Neuronal stem cell (in vitro differentiated cells): ENCODE measurements at regions not wholly inside any gene's neighbourhood (a gene's known extent, or its start where the extent isn't known, plus 50 kb on each side); places are given as distances from the start of the nearest gene placed in this dataset.

Source experiments
- DNase-seq: peaks from one replicate; pipeline ENCODE4 v3.0.0-alpha.2; 2013; ENCODE audit warnings: low spot score
- H2AFZ ChIP-seq: one replicate; pipeline ENCODE4 v1.6.1; 2013; ENCODE audit warnings: mild to moderate bottlenecking, low read length, inconsistent platforms
- H2AK5ac ChIP-seq: 2 replicates; pipeline ENCODE4 v1.6.1; 2013; ENCODE audit warnings: low read depth, mild to moderate bottlenecking, inconsistent platforms, low read length, moderate library complexity, mixed read lengths
- H2BK120ac ChIP-seq: 2 replicates; pipeline ENCODE4 v1.6.1; 2013; ENCODE audit warnings: low read depth, mild to moderate bottlenecking, inconsistent platforms, low read length, moderate library complexity, mixed read lengths
- H2BK12ac ChIP-seq: one replicate; pipeline ENCODE4 v1.6.1; 2013; ENCODE audit warnings: low read length, inconsistent platforms
- H2BK15ac ChIP-seq: 2 replicates; pipeline ENCODE4 v1.6.1; 2013; ENCODE audit warnings: mild to moderate bottlenecking, low read length, inconsistent platforms, mixed read lengths
- H2BK5ac ChIP-seq: one replicate; pipeline ENCODE4 v1.6.1; 2013; ENCODE audit warnings: inconsistent platforms, mild to moderate bottlenecking, low read length, moderate library complexity
- H3K14ac ChIP-seq: one replicate; pipeline ENCODE4 v1.6.1; 2013; ENCODE audit warnings: low read length, inconsistent platforms
- H3K18ac ChIP-seq: 2 replicates; pipeline ENCODE4 v1.6.1; 2013; ENCODE audit warnings: low read length, inconsistent platforms
- H3K23ac ChIP-seq: 2 replicates; pipeline ENCODE4 v1.6.1; 2013; ENCODE audit warnings: low read depth, mild to moderate bottlenecking, mixed read lengths, low read length, inconsistent platforms; ENCODE audit not compliant: poor library complexity
- H3K27ac ChIP-seq: replicated peaks from 3 replicates; pipeline ENCODE4 v1.5.1; 2013; ENCODE audit warnings: low read length, inconsistent platforms
- H3K27me3 ChIP-seq, 3 experiments: 2 replicates each; pipeline ENCODE4 v1.6.1; 2013; ENCODE audit warnings: low read length in 3 of 3, mild to moderate bottlenecking in 2 of 3, inconsistent platforms in 1 of 3, low read depth in 1 of 3, mixed read lengths in 1 of 3, moderate library complexity in 1 of 3; ENCODE audit not compliant: control insufficient read depth in 3 of 3, insufficient read depth in 3 of 3
- H3K36me3 ChIP-seq, 2 donors: replicated peaks in 1 of 2; 2 replicates each; pipeline ENCODE4 v1.6.1; 2013; ENCODE audit warnings: low read length in 2 of 2; ENCODE audit not compliant: control insufficient read depth in 2 of 2, insufficient read depth in 2 of 2
- H3K4ac ChIP-seq: 2 replicates; pipeline ENCODE4 v1.6.1; 2013; ENCODE audit warnings: inconsistent platforms, mild to moderate bottlenecking, low read length, moderate library complexity
- H3K4me1 ChIP-seq, 2 donors: 1 replicate in 1 of 2; 2 replicates in 1 of 2; pipeline ENCODE4 v1.6.1; 2013; ENCODE audit warnings: low read length in 2 of 2, low read depth in 1 of 2; ENCODE audit not compliant: control insufficient read depth in 2 of 2, insufficient read depth in 1 of 2
- H3K4me2 ChIP-seq: one replicate; pipeline ENCODE4 v1.6.1; 2013; ENCODE audit warnings: mild to moderate bottlenecking, low read length, inconsistent platforms; ENCODE audit not compliant: insufficient read depth, poor library complexity, severe bottlenecking
- H3K4me3 ChIP-seq, 2 donors: 2 replicates each; pipeline ENCODE4 v1.5.1; 2013; ENCODE audit warnings: low read length in 2 of 2, mild to moderate bottlenecking in 2 of 2, inconsistent platforms in 1 of 2, moderate library complexity in 1 of 2
- H3K79me1 ChIP-seq: one replicate; pipeline ENCODE4 v1.6.1; 2013; ENCODE audit warnings: low read depth, mild to moderate bottlenecking, inconsistent platforms, low read length, moderate library complexity
- H3K9ac ChIP-seq: one replicate; pipeline ENCODE4 v1.6.1; 2013; ENCODE audit warnings: mild to moderate bottlenecking, low read depth, low read length, inconsistent platforms; ENCODE audit not compliant: poor library complexity
- H3K9me3 ChIP-seq, 2 donors: replicated peaks in 1 of 2; 2 replicates each; pipeline versions ENCODE3 to v1.6.1; 2013; ENCODE audit warnings: low read length in 2 of 2, mild to moderate bottlenecking in 2 of 2, inconsistent platforms in 1 of 2, low read depth in 1 of 2, mixed read lengths in 1 of 2, moderate library complexity in 1 of 2; ENCODE audit not compliant: control insufficient read depth in 2 of 2, insufficient read depth in 1 of 2
- H4K8ac ChIP-seq: one replicate; pipeline ENCODE4 v1.6.1; 2013; ENCODE audit warnings: low read depth, mild to moderate bottlenecking, inconsistent platforms, low read length, moderate library complexity
- H4K91ac ChIP-seq: one replicate; pipeline ENCODE4 v1.6.1; 2013; ENCODE audit warnings: low read length, low read depth, mild to moderate bottlenecking, inconsistent platforms; ENCODE audit not compliant: poor library complexity
- WGBS, 2 donors: extraction: QIAGEN DNeasy Blood & Tissue Kit; methylation state at CpG; one replicate each; pipeline ENCODE4 v1.1.7; 2013; ENCODE audit warnings: missing lambda C conversion rate in 2 of 2, mixed read lengths in 1 of 2; ENCODE audit not compliant: insufficient read length in 2 of 2, insufficient replicate concordance in 1 of 2; ENCODE audit errors: extremely low coverage in 2 of 2; 5-methylcytosine and 5-hydroxymethylcytosine counted together

DNA sequence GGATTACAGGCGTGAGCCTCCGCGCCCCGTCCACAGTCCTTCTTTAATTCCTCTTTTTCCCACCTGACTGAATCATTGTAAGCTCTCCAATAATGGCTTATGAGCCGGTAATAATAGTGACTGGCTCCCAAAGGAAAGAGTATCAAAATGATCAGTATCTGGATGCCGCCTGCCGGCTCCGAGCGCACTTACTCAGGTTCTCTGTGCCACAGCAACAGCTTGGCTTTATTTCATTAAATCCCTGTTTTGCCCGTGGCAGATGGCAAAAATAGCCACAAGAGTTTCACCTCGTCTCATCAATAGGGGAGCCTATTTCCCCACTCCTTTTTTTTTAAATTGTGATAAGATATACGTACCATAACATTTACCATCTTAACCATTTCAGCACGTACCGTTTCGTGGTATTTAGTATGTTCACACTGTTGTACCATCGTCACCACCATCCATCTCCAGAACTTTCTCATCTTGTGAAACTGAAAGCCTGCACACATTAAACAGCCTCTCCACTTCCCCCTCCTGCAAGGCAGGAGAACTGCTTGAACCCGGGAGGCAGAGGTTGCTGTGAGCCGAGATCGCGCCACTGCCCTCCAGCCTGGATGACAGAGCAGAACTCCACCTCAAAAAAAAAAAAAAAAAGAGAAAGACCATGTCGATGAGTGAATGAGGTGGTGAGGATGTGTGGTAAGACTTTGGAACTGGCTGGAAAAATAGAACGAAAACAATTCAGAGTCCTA lies 80.7 kb upstream of the DLG1 start:
- whole genome bisulfite sequencing, 2 donors, result no CpG with 5 or more reads among the region's 22 CpGs
- Histone ChIP-seq H2BK12ac (no peak overlapping the region), H4K8ac (no peak overlapping the region), H3K14ac (no peak overlapping the region), H3K9me3 (no peaks in the 10 kb centered on the region), H4K91ac (no peak overlapping the region), H3K4me3 (no peak overlapping the region), H2BK120ac (no peak overlapping the region), H3K9ac (no peak overlapping the region), H3K27me3 (peaks cover 0 to 7% (median 0%) of the 10 kb centered on the region in 3 experiments), H2BK15ac (no peak overlapping the region), H3K36me3 (no peaks in the 10 kb centered on the region), H2AFZ (no peak overlapping the region), H3K4ac (no peak overlapping the region), H3K27ac (no peak overlapping the region), H3K4me2 (no peak overlapping the region), H3K23ac (no peak overlapping the region), H2BK5ac (no peak overlapping the region), H3K18ac (no peak overlapping the region), H3K4me1 (peaks cover 0 to 10% of the 10 kb centered on the region in 2 donors), H2AK5ac (no peak overlapping the region), H3K79me1 (no peaks in the 10 kb centered on the region)
- no peak for DNase-seq

DNA sequence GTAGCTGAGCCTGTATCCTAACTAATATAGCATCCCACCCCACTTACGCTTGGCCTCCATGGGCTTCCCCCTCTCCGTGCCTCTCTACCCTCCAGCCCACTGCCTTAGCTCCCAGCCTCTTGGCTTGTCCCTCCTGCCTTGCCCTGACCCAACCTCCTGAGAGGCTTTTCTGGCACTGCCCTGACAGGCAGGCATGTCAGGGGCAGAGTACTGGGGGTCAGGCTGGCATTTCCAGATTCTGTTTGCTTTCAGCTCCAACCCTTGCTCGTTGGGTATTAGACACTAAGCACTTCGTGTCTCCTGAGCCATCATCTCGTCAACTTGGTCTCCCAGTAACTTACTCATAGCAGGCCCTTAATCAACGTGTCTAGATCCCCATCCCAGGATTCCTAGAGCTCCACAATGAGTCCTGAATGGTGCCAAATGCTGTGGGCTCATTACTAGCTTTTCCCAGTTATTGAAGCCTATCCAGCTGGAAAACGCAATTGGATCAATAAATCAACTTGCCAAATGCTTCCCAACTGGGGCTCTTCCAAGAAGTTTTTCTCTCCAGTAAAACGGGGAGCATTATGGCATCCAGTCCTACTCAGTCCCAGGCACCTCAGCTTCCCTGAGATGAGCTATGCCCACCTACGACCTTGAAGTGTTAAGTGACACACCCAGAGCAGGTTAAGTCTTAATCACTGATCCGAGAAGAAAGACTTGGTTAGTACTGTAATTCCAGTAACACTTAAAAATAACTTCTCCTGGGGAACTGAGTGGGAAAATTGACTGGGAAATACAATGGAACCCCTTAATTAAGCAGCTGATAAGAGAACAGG lies 78.5 kb upstream of the DLG1 start:
- H4K8ac ChIP-seq, result no peak overlapping the region
- no peak overlapping the region for H2BK120ac ChIP-seq
- no peak overlapping the region for H3K23ac ChIP-seq
- no peak overlapping the region for H3K4me3 ChIP-seq
- H3K4ac ChIP-seq, result no peak overlapping the region
- H3K18ac ChIP-seq, result peak overlapping the region; percentile 70
- H3K79me1 ChIP-seq, result no peaks in the 10 kb centered on the region
- H4K91ac ChIP-seq, result no peak overlapping the region
- H3K14ac ChIP-seq, result no peak overlapping the region
- peak overlapping the region; percentile 20 for H2BK15ac ChIP-seq
- no peak for DNase-seq
- no peak overlapping the region for H2BK12ac ChIP-seq
- H3K4me1 ChIP-seq, result peaks cover 0 to 18% of the 10 kb centered on the region in 2 donors
- H3K4me2 ChIP-seq, result no peak overlapping the region
- peaks cover 0 to 10% (median 0%) of the 10 kb centered on the region in 3 experiments for H3K27me3 ChIP-seq
- H3K9ac ChIP-seq, result no peak overlapping the region
- no CpG with 5 or more reads among the region's 10 CpGs for WGBS, 2 donors
- H2BK5ac ChIP-seq, result no peak overlapping the region
- H3K36me3 ChIP-seq, result no peaks in the 10 kb centered on the region
- no peak overlapping the region for H2AFZ ChIP-seq
- no peaks in the 10 kb centered on the region for H3K9me3 ChIP-seq
- no peak overlapping the region for H3K27ac ChIP-seq
- H2AK5ac ChIP-seq, result peak overlapping the region; percentile 72

DNA sequence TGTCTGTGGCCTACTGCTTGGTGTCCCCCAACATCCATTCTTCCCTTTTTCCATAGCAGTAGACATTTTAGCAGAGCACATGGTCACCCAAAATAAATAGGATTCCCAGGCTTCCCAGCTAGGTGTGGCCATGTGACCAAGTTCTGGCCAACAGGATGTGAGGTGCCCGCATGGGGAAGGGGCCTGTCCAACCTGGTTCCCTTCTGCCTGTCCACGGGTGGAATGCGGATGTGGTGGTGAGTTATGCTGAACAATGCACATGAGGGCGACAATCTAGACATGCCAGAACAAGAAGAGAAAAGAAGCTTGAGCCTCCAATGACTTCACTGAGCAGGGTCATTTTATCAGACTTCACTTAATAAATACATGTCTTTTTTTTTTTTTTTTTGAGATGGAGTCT lies 77.6 kb upstream of the DLG1 start:
- Histone ChIP-seq H4K8ac (no peak overlapping the region), H3K4me2 (no peak overlapping the region), H2AK5ac (peak overlapping the region; percentile 15), H3K4me3 (no peak overlapping the region), H4K91ac (no peak overlapping the region), H2AFZ (no peak overlapping the region), H3K9me3 (no peaks in the 10 kb centered on the region), H3K4ac (no peak overlapping the region), H3K4me1 (peaks cover 0 to 20% of the 10 kb centered on the region in 2 donors), H2BK12ac (no peak overlapping the region), H3K23ac (no peak overlapping the region), H2BK120ac (no peak overlapping the region), H3K79me1 (no peaks in the 10 kb centered on the region), H3K9ac (no peak overlapping the region), H3K27me3 (peaks cover 0 to 10% (median 0%) of the 10 kb centered on the region in 3 experiments), H2BK5ac (no peak overlapping the region), H3K14ac (no peak overlapping the region), H3K27ac (no peak overlapping the region), H3K36me3 (no peaks in the 10 kb centered on the region), H3K18ac (no peak overlapping the region), H2BK15ac (no peak overlapping the region)
- DNase-seq, result no peak
- no CpG with 5 or more reads among the region's 4 CpGs for WGBS, 2 donors

DNA sequence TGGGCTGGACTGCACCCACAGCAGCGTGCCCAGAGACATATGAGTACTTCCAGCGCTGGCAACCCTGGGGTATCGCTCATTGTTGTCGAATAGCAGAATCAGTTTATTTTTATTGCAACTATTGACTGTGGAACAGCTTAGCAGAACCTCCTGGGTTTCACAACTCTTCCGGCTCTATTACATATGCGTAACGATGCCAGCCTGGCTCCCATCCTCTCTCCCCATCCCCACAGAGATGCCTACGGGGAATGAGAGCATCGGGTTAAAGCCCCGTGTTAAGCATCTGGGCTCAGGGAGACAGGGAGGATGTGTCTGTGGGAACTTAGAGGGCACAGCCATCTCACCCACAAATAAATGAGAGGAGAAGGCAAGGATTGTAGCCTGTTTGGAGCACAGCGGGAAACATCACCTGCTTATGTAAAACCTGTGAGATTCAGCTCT lies 76.6 kb upstream of the DLG1 start:
- Histone ChIP-seq H2BK5ac (no peak overlapping the region), H3K4me3 (no peak overlapping the region), H3K27ac (no peak overlapping the region), H2BK12ac (no peak overlapping the region), H2AFZ (no peak overlapping the region), H3K4me1 (peaks cover 6 to 22% of the 10 kb centered on the region in 2 donors), H3K23ac (no peak overlapping the region), H2AK5ac (no peak overlapping the region), H4K91ac (no peak overlapping the region), H2BK15ac (no peak overlapping the region), H3K79me1 (no peaks in the 10 kb centered on the region), H2BK120ac (no peak overlapping the region), H3K9me3 (no peaks in the 10 kb centered on the region), H3K14ac (no peak overlapping the region), H3K36me3 (no peaks in the 10 kb centered on the region), H3K4ac (no peak overlapping the region), H3K18ac (no peak overlapping the region), H3K27me3 (peaks cover 0 to 8% (median 0%) of the 10 kb centered on the region in 3 experiments), H4K8ac (no peak overlapping the region), H3K9ac (no peak overlapping the region), H3K4me2 (no peak overlapping the region)
- DNase-seq, result no peak
- WGBS, 2 donors, result no CpG with 5 or more reads among the region's 11 CpGs
